Fibroblast of mammary gland (primary cell): ENCODE measurements at regions not wholly inside any gene's neighbourhood (a gene's known extent, or its start where the extent isn't known, plus 50 kb on each side); places are given as distances from the start of the nearest gene placed in this dataset.
"Not testable (repeated sequence)": the region's sequence is repeated elsewhere in the genome, so short reads cannot be mapped to it uniquely, and the experiment has no call there.

Source experiments
- DNase-seq: peaks from one replicate; pipeline ENCODE4 v3.0.0-alpha.2; 2010; ENCODE audit warnings: low read depth
- H3K4me3 ChIP-seq: 2 replicates; pipeline ENCODE4 v1.5.1; 2011; ENCODE audit warnings: low read depth, mild to moderate bottlenecking, low read length, moderate library complexity; ENCODE audit not compliant: control insufficient read depth
- TF ChIP-seq, protein P1 (sequence below): conservative IDR thresholded peaks from 2 replicates; pipeline ENCODE4 v1.5.1; 2011; ENCODE audit warnings: low read depth, low read length, inconsistent platforms; ENCODE audit not compliant: control insufficient read depth, insufficient read depth

DNA sequence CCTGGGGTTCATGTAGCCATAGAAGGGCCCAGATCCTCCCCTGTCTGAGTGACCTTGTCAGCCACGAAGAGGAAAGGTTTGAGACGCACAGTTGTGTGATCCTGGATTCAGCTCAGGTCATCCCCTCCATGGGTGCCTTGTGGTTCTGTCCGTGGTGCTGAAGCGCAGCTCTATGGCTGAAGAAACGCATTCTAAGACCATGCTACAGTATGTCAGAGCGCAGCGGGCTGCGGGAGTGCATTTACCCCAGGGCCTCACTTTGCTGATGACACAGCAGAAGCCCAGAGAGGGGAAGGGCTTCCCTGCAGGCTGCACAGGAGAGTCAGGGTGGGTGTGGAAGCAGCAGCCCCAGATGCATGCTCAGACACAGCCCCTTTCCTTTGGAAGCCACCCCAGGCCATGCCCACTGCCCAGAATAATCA, 68.8 kb upstream of the IQSEC1 start:
- no peak overlapping the region for H3K4me3 ChIP-seq
- peak; percentile 19 for DNase-seq
- TF ChIP-seq, protein P1, sequence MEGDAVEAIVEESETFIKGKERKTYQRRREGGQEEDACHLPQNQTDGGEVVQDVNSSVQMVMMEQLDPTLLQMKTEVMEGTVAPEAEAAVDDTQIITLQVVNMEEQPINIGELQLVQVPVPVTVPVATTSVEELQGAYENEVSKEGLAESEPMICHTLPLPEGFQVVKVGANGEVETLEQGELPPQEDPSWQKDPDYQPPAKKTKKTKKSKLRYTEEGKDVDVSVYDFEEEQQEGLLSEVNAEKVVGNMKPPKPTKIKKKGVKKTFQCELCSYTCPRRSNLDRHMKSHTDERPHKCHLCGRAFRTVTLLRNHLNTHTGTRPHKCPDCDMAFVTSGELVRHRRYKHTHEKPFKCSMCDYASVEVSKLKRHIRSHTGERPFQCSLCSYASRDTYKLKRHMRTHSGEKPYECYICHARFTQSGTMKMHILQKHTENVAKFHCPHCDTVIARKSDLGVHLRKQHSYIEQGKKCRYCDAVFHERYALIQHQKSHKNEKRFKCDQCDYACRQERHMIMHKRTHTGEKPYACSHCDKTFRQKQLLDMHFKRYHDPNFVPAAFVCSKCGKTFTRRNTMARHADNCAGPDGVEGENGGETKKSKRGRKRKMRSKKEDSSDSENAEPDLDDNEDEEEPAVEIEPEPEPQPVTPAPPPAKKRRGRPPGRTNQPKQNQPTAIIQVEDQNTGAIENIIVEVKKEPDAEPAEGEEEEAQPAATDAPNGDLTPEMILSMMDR = no peak

DNA sequence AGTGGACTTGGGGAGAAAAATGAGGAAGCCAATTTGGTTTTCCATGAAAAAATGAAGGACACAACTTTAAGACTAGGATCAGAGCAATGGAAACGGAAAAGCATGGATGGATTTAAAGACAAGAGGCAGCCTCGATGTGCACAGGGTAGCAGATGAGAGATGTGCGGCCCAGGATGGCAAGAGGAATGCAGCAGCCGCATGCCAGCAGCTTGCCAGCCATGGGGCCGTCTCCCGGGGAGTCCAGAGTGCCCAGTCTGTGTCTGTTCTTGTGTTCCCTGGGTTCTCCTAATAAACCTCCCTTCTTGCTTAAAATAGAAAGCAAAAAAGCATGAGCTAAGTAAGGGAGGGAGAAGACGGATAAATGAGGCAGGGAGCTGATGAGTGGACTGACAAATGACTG, 68.0 kb upstream of the IQSEC1 start:
- no peak for DNase-seq
- no peak overlapping the region for H3K4me3 ChIP-seq
- TF ChIP-seq, protein P1 = no peak

DNA sequence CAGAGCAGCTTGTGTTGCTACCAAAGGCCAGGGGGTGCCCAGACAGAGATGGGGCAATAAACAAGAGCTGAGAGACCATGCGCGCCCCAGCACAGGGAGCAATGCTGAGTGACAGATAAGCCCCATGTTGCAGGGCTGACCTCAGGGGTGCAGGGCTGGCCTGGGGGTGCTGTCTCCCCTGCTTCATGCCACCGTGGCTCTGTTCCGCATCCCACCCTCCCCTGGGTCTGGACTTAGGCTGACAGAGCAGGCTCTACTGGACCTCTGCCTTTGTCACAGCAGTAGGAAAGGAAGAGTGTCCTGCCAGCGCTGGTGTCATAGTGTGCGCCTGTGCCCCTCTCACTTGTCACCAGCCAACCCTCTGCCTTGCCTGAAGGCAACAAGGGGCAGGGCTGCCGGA, 67.4 kb upstream of the IQSEC1 start:
- DNase-seq = no peak
- no peak overlapping the region for H3K4me3 ChIP-seq
- TF ChIP-seq, protein P1 = no peak

DNA sequence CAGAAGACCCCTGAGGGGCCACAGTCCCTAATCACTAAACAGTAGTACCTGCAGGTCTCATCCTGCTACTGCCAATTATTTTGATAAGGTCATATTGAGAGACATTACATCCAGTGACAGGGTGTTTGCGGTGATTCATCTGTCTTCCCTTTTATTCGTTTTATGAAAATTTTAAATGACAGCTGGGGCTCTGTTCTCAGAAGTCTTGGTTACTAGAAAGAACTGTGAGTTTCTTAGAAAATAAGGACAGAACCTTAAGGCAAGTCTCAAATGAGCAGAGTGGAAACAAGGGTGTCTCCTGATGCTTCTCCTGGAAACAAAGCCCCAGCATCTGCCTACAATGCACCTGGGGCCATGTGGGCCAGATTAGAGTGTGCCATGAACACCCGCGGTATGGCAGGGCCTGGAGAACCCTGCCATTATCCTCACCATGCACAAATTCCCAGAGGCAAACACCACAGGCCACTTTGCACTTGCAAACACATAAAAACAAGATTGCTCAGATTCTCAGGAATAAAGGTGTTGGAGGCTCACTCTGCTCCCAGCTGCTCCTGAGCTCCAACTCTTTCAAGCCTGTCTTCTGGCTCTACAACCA, 66.3 kb upstream of the IQSEC1 start:
- TF ChIP-seq, protein P1 = no peak
- DNase-seq = no peak

DNA sequence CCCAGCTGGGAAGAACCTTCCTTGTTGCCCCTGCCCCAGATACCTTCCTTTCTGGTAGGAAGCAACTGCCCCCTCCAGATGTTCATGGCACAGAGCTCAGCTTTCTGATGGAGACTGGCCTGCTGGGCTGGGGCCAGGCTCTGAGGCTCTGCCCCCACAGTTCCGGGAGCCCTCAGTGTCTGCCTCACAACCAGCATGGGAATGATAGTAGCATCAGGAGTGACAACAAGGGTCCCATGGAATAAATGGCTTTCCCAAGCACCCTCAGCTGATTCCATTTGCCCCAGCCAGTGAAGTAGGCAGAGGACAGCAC, 65.6 kb upstream of the IQSEC1 start:
- TF ChIP-seq, protein P1 = no peak
- no peak overlapping the region for H3K4me3 ChIP-seq
- no peak for DNase-seq

More for the DNA sequence above, 66.3 kb upstream of the IQSEC1 start:
- no peak overlapping the region for H3K4me3 ChIP-seq

DNA sequence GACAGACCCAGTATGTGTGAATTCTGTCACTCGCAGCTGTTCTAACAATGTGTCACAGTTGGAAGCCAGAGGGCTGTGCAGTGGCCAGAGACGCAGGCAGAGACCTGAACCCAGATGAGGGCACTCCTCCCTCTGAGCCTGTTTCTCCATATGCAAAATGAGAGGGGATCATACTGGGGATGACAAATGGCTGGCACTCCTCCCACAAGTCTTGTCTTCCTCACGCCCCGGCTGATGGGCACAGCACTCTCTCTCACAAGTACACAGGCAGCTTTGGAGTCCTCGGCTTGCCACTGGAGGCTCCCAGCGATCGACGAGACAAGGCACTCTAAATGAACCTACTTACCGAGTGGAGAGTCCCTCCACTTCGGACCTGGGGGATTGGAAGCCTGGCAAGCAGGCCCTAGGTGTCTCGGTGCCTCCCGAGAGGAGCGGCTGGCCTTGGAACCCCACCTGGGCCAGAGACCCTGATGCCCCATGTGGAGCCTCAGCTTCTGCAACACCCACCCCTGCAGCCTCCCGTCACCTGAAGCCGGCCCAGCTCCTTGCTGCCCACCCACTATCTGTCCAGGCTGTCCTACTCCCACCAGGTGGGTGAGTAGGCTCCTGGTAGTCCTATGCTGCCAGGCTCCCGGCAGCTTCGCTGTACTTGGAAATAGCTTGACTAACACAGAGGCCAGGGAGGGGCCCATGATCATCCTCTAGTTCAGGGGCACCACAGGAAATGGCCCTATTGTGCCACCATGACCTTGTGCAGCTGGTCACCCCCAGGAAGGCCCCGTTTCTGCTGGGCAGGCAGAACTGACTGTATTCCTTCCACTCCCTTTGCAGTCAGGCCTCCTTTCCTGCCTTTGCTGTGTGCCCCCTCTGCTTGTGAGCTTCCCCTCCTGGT, 65.0 kb upstream of the IQSEC1 start:
- DNase-seq = no peak
- TF ChIP-seq, protein P1 = no peak
- H3K4me3 ChIP-seq = no peak overlapping the region

DNA sequence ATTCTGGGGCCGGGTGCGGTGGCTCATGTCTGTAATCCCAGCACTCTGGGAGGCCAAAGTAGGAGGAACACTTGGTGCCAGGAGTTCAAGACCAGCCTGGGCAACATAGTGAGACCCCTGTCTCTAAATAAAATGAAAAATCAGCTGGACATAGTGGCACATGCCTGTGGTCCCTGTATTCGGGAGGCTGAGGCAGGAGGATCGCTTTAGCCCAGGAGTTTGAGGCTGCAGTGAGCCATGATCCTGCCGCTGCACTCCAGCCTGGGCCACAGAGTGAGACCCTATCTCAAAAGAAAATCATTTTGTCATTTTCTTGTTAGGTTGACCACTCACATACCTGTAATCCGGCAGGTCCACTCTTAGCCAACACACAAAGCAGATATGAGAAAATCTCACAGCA, 63.6 kb upstream of the IQSEC1 start:
- H3K4me3 ChIP-seq, DNase-seq: not testable (repeated sequence)
